H1 (cell line): ENCODE measurements at regions not wholly inside any gene's neighbourhood (a gene's known extent, or its start where the extent isn't known, plus 50 kb on each side); places are given as distances from the start of the nearest gene placed in this dataset.

Experiments
- CTCF ChIA-PET: fragments of 300-600 bp; sonication (Branson Sonifier 250); formaldehyde crosslinking; loops from one replicate; lab custom pipeline; 2021; ENCODE audit not compliant: partially characterized antibody; lab: Charles Lee
- POLR2A ChIA-PET: fragments of 300-600 bp; sonication (Branson Sonifier 250); formaldehyde crosslinking; loops from one replicate; lab custom pipeline; 2021; ENCODE audit warnings: inconsistent platforms; ENCODE audit not compliant: partially characterized antibody; lab: Charles Lee
- DNase-seq, 2 experiments: peaks; one replicate each; pipeline versions ENCODE4 v3.0.0 to v3.0.0-alpha.2; 2010 to 2022; ENCODE audit warnings: low spot score in 2 of 2, low read depth in 1 of 2, mixed read lengths in 1 of 2
- FAIRE-seq: peaks from 2 replicates; lab custom pipeline; 2011; peaks lifted over from hg19 to GRCh38; lab: Jason Lieb, UNC
- H2AFZ ChIP-seq: 2 replicates; pipeline ENCODE4 v1.8.1; 2012; ENCODE audit warnings: low read length, inconsistent platforms
- H2AK5ac ChIP-seq: 2 replicates; pipeline ENCODE4 v1.6.1; 2013; ENCODE audit warnings: low read depth, low read length
- H2BK120ac ChIP-seq: replicated peaks from 2 replicates; pipeline ENCODE3; 2013; ENCODE audit warnings: low read depth, low read length, inconsistent platforms
- H2BK12ac ChIP-seq: 2 replicates; pipeline ENCODE4 v1.6.1; 2013; ENCODE audit warnings: low read depth, low read length
- H2BK15ac ChIP-seq: 2 replicates; pipeline ENCODE4 v1.6.1; 2013; ENCODE audit warnings: low read length
- H2BK20ac ChIP-seq: 2 replicates; pipeline ENCODE4 v1.6.1; 2013; ENCODE audit warnings: low read length
- H2BK5ac ChIP-seq: 2 replicates; pipeline ENCODE4 v1.6.1; 2013; ENCODE audit warnings: low read depth, low read length
- H3K14ac ChIP-seq: 2 replicates; pipeline ENCODE4 v1.6.1; 2013; ENCODE audit warnings: inconsistent platforms; ENCODE audit not compliant: insufficient read length
- H3K18ac ChIP-seq: 2 replicates; pipeline ENCODE4 v1.6.1; 2013; ENCODE audit warnings: low read length; ENCODE audit errors: extremely low read depth
- H3K23ac ChIP-seq: 2 replicates; pipeline ENCODE4 v1.6.1; 2013; ENCODE audit warnings: inconsistent platforms; ENCODE audit not compliant: insufficient read length
- H3K23me2 ChIP-seq: 2 replicates; pipeline ENCODE4 v1.6.1; 2013; ENCODE audit warnings: low read depth, low read length
- H3K27ac ChIP-seq: 2 replicates; pipeline ENCODE4 v1.6.1; 2011; ENCODE audit warnings: low read depth, low read length, inconsistent platforms
- H3K27me3 ChIP-seq, 4 experiments: replicated peaks in 1 of 4; 1 replicate in 1 of 4; 2 replicates in 3 of 4; pipeline versions ENCODE4 v1.6.1 to v1.8.1; 2011 to 2013; ENCODE audit warnings: low read length in 3 of 4, mild to moderate bottlenecking in 3 of 4, inconsistent platforms in 2 of 4, mixed read lengths in 2 of 4, moderate library complexity in 1 of 4; ENCODE audit not compliant: control insufficient read depth in 3 of 4, insufficient read depth in 3 of 4; ENCODE audit errors: extremely low read depth in 1 of 4
- H3K36me3 ChIP-seq, 4 experiments: 2 replicates each; pipeline versions ENCODE4 v1.6.1 to v1.8.1; 2011 to 2013; ENCODE audit warnings: mild to moderate bottlenecking in 4 of 4, low read length in 3 of 4, moderate library complexity in 2 of 4, control low read depth in 1 of 4, inconsistent platforms in 1 of 4; ENCODE audit not compliant: insufficient read depth in 4 of 4, control insufficient read depth in 2 of 4
- H3K4ac ChIP-seq: replicated peaks from 2 replicates; pipeline ENCODE3; 2013; ENCODE audit warnings: low read length, low read depth, mixed read lengths, inconsistent platforms; ENCODE audit not compliant: insufficient read length
- H3K4me1 ChIP-seq, 4 experiments: replicated peaks in 1 of 4; 1 replicate in 1 of 4; 2 replicates in 3 of 4; pipeline versions ENCODE4 v1.6.1 to v1.8.1; 2011 to 2013; ENCODE audit warnings: low read length in 3 of 4, inconsistent platforms in 2 of 4, mixed read lengths in 1 of 4; ENCODE audit not compliant: insufficient read depth in 4 of 4, control insufficient read depth in 3 of 4
- H3K4me2 ChIP-seq, 2 experiments: 2 replicates each; pipeline versions ENCODE4 v1.6.1 to v1.8.1; 2011 to 2013; ENCODE audit warnings: low read depth in 2 of 2, low read length in 2 of 2, control low read depth in 1 of 2, inconsistent platforms in 1 of 2, mild to moderate bottlenecking in 1 of 2; ENCODE audit not compliant: insufficient read depth in 1 of 2
- H3K4me3 ChIP-seq, 4 experiments: fragments of 200-600, 300-600 bp in 1 of 4; sonication (generic), shearing (Covaris generic), sonication (Bioruptor Twin) in 1 of 4; 2 replicates each; pipeline versions ENCODE4 v1.5.1 to v1.8.1; 2011 to 2016; ENCODE audit warnings: low read length in 4 of 4, low read depth in 3 of 4, control low read depth in 2 of 4, inconsistent platforms in 2 of 4, mild to moderate bottlenecking in 2 of 4, mixed read lengths in 1 of 4, moderate library complexity in 1 of 4; ENCODE audit not compliant: insufficient read depth in 2 of 4; ENCODE audit errors: extremely low read depth in 1 of 4
- H3K56ac ChIP-seq: replicated peaks from 2 replicates; pipeline ENCODE3; 2013; ENCODE audit warnings: low read depth, mild to moderate bottlenecking, mixed read lengths, low read length, inconsistent platforms; ENCODE audit not compliant: insufficient read length
- H3K79me1 ChIP-seq: 2 replicates; pipeline ENCODE4 v1.6.1; 2013; ENCODE audit warnings: low read depth, low read length, control low read depth
- H3K79me2 ChIP-seq, 2 experiments: 2 replicates each; pipeline versions ENCODE4 v1.6.1 to v1.8.1; 2012 to 2013; ENCODE audit warnings: low read length in 2 of 2, mild to moderate bottlenecking in 2 of 2, inconsistent platforms in 1 of 2; ENCODE audit not compliant: insufficient read depth in 2 of 2, control insufficient read depth in 1 of 2
- H3K9ac ChIP-seq, 4 experiments: replicated peaks in 1 of 4; 1 replicate in 1 of 4; 2 replicates in 3 of 4; pipeline versions ENCODE4 v1.6.1 to v1.8.1; 2011 to 2013; ENCODE audit warnings: low read depth in 3 of 4, low read length in 3 of 4, control low read depth in 2 of 4, mild to moderate bottlenecking in 2 of 4, moderate library complexity in 2 of 4, inconsistent platforms in 1 of 4; ENCODE audit errors: extremely low read depth in 1 of 4
- H3K9me3 ChIP-seq, 2 experiments: 2 replicates each; pipeline versions ENCODE4 v1.6.1 to v1.8.1; 2012 to 2013; ENCODE audit warnings: mild to moderate bottlenecking in 2 of 2, moderate library complexity in 2 of 2, control low read depth in 1 of 2, inconsistent platforms in 1 of 2, low read depth in 1 of 2, low read length in 1 of 2, mixed read lengths in 1 of 2; ENCODE audit not compliant: insufficient read depth in 2 of 2
- H4K20me1 ChIP-seq, 2 experiments: replicated peaks in 1 of 2; 2 replicates each; pipeline versions ENCODE3 to v1.8.1; 2011 to 2013; ENCODE audit warnings: inconsistent platforms in 2 of 2, low read length in 2 of 2, mild to moderate bottlenecking in 1 of 2; ENCODE audit not compliant: insufficient read depth in 2 of 2, control insufficient read depth in 1 of 2
- H4K5ac ChIP-seq: 2 replicates; pipeline ENCODE4 v1.6.1; 2013; ENCODE audit warnings: low read length, low read depth, mixed read lengths, inconsistent platforms; ENCODE audit not compliant: insufficient read length
- H4K8ac ChIP-seq: 2 replicates; pipeline ENCODE4 v1.8.0; 2013; ENCODE audit warnings: mild to moderate bottlenecking, moderate library complexity, low read length, inconsistent platforms; ENCODE audit not compliant: insufficient read depth; ENCODE audit errors: extremely low read depth
- H4K91ac ChIP-seq: replicated peaks from 2 replicates; pipeline ENCODE3; 2013; ENCODE audit warnings: low read length, mixed read lengths, inconsistent platforms; ENCODE audit not compliant: insufficient read length
- NRF1 ChIP-seq: IDR thresholded peaks from 2 replicates; pipeline ENCODE4 v1.6.1; 2011; ENCODE audit warnings: mild to moderate bottlenecking, low read depth, low read length, improper control_type of control experiment
- RFX5 ChIP-seq: IDR thresholded peaks from 2 replicates; pipeline ENCODE4 v1.6.1; 2011; ENCODE audit warnings: low read depth, low read length, improper control_type of control experiment, borderline replicate concordance
- SIRT6 ChIP-seq: IDR thresholded peaks from one replicate; pipeline ENCODE4 v1.7.1; 2012; ENCODE audit warnings: low read length, inconsistent platforms
- SP1 ChIP-seq: IDR thresholded peaks from 2 replicates; pipeline ENCODE4 v1.6.1; 2011; ENCODE audit warnings: low read depth, low read length
- YY1 ChIP-seq: IDR thresholded peaks from 2 replicates; pipeline ENCODE4 v1.6.1; 2011; ENCODE audit warnings: low read depth, mild to moderate bottlenecking, low read length
- WGBS, 2 experiments: shearing (Covaris generic) in 1 of 2; methylation state at CpG; one replicate each; pipeline versions ENCODE4 v1.1.6 to v1.1.7; 2013 to 2015; ENCODE audit warnings: low lambda C conversion rate in 2 of 2, mixed read lengths in 2 of 2, inconsistent platforms in 1 of 2, low coverage in 1 of 2, missing lambda C conversion rate in 1 of 2; ENCODE audit not compliant: insufficient replicate concordance in 2 of 2, insufficient coverage in 1 of 2, insufficient read length in 1 of 2; ENCODE audit errors: extremely low coverage in 1 of 2, missing lambda C conversion rate in 1 of 2; 5-methylcytosine and 5-hydroxymethylcytosine counted together

- ChIA-PET CTCF (interaction anchor here (1.5 to 1.6 kb wide), 2 partner anchors 10 kb away, joined by 4 to 5 read pairs; no protein-coding TSS in a partner anchor), POLR2A (no interaction called here)
- no peak overlapping the region for H2BK120ac ChIP-seq
- no peaks in the 10 kb centered on the region for H3K36me3 ChIP-seq
- H3K18ac ChIP-seq = no peak overlapping the region
- H3K79me1 ChIP-seq = no peaks in the 10 kb centered on the region
- 91% methylated on average over 2 of the region's 2 CpGs; no CpG with 5 or more reads in 1 of the 2 experiments for WGBS, 2 experiments
- H2BK12ac ChIP-seq = no peak overlapping the region
- no peak overlapping the region for H3K23ac ChIP-seq
- TF ChIP-seq RFX5 (no peak), SIRT6 (no peak), SP1 (no peak), YY1 (no peak), NRF1 (no peak)
- H4K5ac ChIP-seq = no peak overlapping the region
- H2BK20ac ChIP-seq = no peak overlapping the region
- FAIRE-seq (no peak), DNase-seq (no peak)
- no peak overlapping the region for H3K9ac ChIP-seq
- no peak overlapping the region for H3K4me3 ChIP-seq
- no peak overlapping the region for H2BK5ac ChIP-seq
- H3K56ac ChIP-seq = no peak overlapping the region
- no peaks in the 10 kb centered on the region for H3K4me1 ChIP-seq
- H3K4me2 ChIP-seq = no peak overlapping the region
- H3K27me3 ChIP-seq = no peaks in the 10 kb centered on the region
- H3K27ac ChIP-seq = no peak overlapping the region
- no peak overlapping the region for H2BK15ac ChIP-seq
- no peak overlapping the region for H4K91ac ChIP-seq
- H3K14ac ChIP-seq = no peak overlapping the region
- H3K79me2 ChIP-seq = no peaks in the 10 kb centered on the region
- H2AK5ac ChIP-seq = no peak overlapping the region
- no peaks in the 10 kb centered on the region for H3K23me2 ChIP-seq
- peaks cover 2 to 5% of the 10 kb centered on the region in 2 experiments; a peak in 2 of 4 replicates for H3K9me3 ChIP-seq
- no peaks in the 10 kb centered on the region for H4K20me1 ChIP-seq
- no peak overlapping the region for H2AFZ ChIP-seq
- no peak overlapping the region for H3K4ac ChIP-seq
- H4K8ac ChIP-seq = no peak overlapping the region
Observed at GRCh38 chr2:126392889-126393288, 263.1 kb upstream of the GYPC start.
